ENCODE measurements at regions not wholly inside any gene's neighbourhood (a gene's known extent, or its start where the extent isn't known, plus 50 kb on each side); places are given as distances from the start of the nearest gene placed in this dataset.

- TF ChIP-seq CTCF (IDR thresholded peaks at IDR 0.05): no peak
- TF ChIP-seq POLR2A (IDR thresholded peaks at IDR 0.05): no peak
These were observed 581.5 kb downstream of the MMUT start for GRCh38 chr6:48881551-48881950.
